HG02973 (cell line): ENCODE measurements at regions not wholly inside any gene's neighbourhood (a gene's known extent, or its start where the extent isn't known, plus 50 kb on each side); places are given as distances from the start of the nearest gene placed in this dataset.
"Not testable (repeated sequence)": the region's sequence is repeated elsewhere in the genome, so short reads cannot be mapped to it uniquely, and the experiment has no call there.

Source experiments
- ATAC-seq: cut with Tn5 transposase; IDR thresholded peaks from one replicate; pipeline ENCODE4 v1.9.1; 2021; ENCODE audit warnings: moderate library complexity; ENCODE audit not compliant: unreplicated experiment

DNA sequence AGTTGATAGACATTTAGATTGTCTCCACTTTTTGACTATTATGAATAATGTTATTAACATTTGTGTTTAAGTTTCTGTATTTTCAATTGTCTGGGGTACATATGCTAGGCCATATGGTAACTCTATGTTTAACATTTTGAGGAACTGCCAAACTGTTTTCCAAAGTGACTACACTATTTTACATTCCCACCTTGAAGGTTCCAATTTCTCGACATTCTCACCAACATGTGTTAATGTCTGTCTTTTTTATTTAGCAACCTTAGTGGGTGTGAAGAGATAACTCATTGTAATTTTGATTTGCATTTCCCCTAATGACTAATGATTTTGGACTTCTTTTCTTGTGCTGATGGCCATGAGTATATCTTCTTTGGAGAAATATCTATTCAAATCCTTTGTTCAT lies 832.4 kb downstream of the DNAJB9 start:
- no peak for ATAC-seq

- no peak for ATAC-seq
Measured at GRCh38 chr7:109407756-109408155, 838.1 kb downstream of the DNAJB9 start.

DNA sequence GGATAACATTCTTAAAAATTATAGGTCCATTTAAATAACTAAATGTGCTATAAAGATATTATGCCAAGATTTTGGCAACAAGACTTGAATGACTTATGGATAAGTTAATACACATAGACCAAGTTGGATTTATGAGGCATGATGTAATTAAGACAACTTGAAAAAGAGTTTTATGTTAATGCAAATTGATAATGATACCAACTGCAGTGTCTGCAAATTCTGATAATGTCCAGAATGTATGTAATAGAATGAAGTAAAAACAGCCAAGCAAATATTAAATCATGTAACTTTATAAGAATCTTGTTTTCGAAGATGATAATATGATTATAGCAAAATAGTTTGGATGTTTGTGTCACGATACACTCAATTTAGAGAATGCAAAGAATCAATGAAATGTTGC lies 868.3 kb downstream of the DNAJB9 start:
- ATAC-seq, result no peak

GRCh38 chr7:109449760-109450159 lies 880.1 kb downstream of the DNAJB9 start:
- no peak for ATAC-seq

DNA sequence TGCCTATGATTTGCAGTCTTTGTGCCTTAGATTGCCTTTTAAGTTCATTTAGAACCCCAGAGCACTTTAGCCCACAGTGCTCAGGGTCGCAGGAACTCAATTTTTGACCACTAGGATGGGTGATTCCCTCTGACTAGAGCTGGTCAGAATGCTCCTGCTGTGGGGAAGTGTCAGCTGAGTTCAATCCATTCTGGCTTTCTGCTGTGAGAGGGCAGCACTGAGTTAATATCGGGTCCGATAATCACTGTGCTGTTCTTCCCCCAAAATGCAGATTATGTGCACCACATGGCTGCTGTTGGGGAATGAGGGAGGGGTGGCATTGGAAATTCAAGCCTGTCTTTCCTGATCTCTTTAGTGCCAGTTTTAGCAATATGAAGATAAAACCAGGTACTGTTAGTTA lies 886.4 kb downstream of the DNAJB9 start:
- ATAC-seq, result no peak

DNA sequence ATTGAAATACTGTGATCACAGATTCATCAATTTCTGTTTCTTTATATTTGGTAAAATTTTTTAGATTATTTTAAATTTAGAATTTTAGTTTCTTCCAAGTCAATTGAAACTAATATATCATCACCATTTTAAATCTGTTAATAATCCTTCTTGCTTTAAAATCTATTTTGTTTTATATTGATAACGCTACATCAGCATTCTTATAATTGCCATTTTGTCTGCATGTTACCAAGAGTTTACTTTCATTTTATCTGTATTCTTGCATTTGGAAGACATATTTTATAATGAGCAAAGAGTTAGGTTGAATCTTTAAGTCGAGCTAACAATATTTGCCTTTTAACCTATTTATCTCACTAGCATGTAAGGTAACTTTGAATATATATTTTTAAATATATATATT lies 890.6 kb downstream of the DNAJB9 start:
- no peak for ATAC-seq

- ATAC-seq, result no peak
Measured at GRCh38 chr7:109462171-109462570, 892.5 kb downstream of the DNAJB9 start.

- not testable (repeated sequence) for ATAC-seq
Measured at GRCh38 chr7:109467729-109468128, 898.1 kb downstream of the DNAJB9 start.

DNA sequence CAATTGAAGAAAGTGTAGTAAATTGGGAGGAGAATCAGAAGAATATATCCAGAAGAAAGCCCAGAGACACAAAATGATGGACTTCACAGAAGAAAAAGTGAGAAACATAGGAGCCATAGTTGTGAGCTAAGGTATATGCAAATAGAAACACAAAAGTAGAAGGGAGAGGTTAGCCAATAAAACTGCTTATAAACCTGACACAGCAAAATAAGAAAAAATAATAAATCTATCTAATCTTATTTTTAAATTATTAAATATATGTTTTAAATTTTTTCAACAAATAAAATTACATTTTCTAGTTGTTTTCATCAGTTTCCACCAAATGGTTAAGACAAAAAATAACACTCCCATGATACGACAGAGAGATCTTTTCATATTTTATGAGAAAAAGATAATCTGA lies 903.5 kb downstream of the DNAJB9 start:
- ATAC-seq, result no peak

DNA sequence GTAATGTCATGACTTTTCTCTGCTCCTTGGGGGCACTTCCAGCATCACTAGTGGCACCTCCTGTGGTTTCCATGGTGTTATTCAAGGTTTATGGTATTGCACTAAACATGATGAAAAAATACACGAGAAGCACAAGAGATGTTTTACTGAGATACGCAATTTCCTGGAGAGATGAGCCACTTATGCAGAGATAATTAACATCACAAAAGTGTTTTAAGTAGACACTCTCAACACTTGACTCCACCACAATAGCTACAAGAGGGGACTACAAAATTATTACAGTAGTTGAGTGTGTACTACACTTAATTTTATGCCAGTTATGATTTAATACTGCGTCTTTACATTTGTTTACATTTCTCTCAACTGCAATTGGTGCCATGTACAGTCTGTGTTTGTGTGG lies 906.7 kb downstream of the DNAJB9 start:
- no peak for ATAC-seq

- ATAC-seq, result no peak
Measured at GRCh38 chr7:109479388-109479787, 909.7 kb downstream of the DNAJB9 start.

GRCh38 chr7:109490607-109491006 lies 920.9 kb downstream of the DNAJB9 start:
- ATAC-seq, result not testable (repeated sequence)

GRCh38 chr7:109497053-109497452 lies 927.4 kb downstream of the DNAJB9 start:
- no peak for ATAC-seq

GRCh38 chr7:109498131-109498530 lies 928.5 kb downstream of the DNAJB9 start:
- ATAC-seq, result no peak

GRCh38 chr7:109503421-109503820 lies 933.7 kb downstream of the DNAJB9 start:
- no peak for ATAC-seq

DNA sequence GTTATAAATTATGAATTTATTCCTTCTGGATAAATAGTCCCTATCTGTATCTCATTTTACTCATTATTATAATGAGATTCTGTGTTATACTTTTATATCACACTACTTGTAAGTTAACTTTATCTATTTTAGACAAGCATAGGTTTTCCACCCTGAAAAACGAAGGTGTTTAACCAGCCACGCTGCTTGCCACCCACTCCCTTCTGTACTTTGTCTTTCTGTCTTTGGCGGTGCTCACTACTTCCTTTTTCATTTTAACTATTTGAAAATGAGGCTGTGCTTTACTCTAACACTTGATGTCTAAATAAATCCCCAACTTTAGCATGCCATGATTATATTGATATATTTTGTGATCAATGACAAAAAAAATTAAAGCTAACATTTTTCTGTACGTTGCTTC lies 952.9 kb downstream of the DNAJB9 start:
- no peak for ATAC-seq

- no peak for ATAC-seq
Measured at GRCh38 chr7:109527833-109528232, 958.2 kb downstream of the DNAJB9 start.

DNA sequence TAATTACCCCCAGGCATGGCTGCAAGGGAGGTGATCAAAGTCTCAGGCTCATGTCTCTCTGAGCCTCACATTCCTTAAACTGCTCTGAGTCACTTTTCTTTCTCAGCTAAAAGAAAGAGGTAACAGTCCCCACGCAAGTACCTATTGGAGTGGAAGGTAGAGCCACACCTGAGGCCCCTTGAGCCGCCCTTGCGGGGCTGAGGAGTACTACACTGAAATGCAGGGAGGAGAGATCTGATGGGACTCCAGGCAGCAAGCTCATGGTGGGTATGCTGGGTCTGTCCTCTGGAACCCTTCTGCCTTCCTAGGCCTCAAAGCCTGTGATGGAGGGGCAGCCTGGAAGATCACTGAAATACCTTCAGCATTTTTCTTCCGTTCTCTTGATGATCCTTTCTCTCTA lies 960.0 kb downstream of the DNAJB9 start:
- ATAC-seq, result no peak

GRCh38 chr7:109532262-109532992 lies 962.8 kb downstream of the DNAJB9 start:
- ATAC-seq, result no peak

- ATAC-seq, result no peak
Measured at GRCh38 chr7:109545686-109546085, 976.0 kb downstream of the DNAJB9 start.

DNA sequence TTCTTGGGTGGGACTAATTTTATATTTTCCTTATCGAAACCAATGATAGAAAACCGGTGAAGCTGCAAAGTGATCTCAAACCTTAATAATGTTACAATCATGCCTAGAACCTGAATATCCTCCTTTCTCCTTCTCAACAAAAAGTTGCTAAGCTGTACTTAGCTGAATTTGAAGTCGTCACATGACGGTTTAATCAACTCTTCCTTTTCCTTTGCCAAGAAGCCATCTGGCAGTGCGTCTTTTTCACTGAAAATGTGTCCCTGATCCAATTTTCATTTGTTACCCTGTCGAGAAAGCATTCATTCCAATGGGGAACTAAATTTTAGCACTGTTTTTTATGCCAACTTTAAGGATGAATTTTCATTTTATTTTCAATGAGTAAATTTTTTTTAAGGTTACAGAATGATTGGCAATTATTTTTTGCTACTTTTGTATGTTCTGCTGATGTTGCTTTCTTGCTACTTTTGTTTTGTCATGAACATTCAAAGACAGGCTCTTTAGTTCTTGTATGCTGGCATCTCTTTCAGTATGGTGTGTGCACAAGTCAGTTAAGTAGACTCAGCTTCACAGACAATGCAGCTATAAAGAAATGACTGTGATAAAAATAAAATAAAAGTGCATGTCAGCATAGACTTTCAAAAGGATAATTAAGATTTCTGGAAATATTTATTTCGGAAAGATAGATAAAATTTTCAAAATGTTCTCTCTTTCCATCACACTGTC lies 980.0 kb downstream of the DNAJB9 start:
- no peak for ATAC-seq

- ATAC-seq, result no peak
Measured at GRCh38 chr7:109552017-109552416, 982.3 kb downstream of the DNAJB9 start.

GRCh38 chr7:109577265-109577664 lies 1007.6 kb downstream of the DNAJB9 start:
- no peak for ATAC-seq
